ENCODE measurements at regions not wholly inside any gene's neighbourhood (a gene's known extent, or its start where the extent isn't known, plus 50 kb on each side); places are given as distances from the start of the nearest gene placed in this dataset.

- DNase-seq: no peak
Measured at GRCh38 chrX:4206941-4207340, 493.5 kb upstream of the PRKX start.

- DNase-seq: no peak
Measured at GRCh38 chrX:4197971-4198370, 484.5 kb upstream of the PRKX start.

- no peak for DNase-seq
Measured at GRCh38 chrX:4193500-4194155, 480.2 kb upstream of the PRKX start.

DNA sequence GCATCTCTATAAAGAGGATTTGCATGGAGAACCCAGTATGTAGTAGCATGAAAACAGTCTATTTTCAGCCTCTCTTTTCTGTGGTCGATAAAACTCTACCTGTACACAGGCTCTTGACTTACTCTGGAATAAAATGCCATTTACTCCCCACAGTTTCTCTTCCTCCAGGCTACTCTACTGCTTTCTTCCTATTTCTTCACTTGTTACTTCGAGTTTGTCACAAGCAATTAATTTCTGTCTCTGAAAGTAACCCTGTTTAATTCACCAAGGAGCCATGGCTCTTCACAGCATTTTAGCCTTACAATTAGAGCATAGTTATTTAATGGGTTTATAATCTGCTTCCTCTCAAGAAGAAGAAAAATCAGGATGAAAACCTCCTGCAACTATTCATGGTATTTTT, 472.9 kb upstream of the PRKX start:
- DNase-seq: no peak

DNA sequence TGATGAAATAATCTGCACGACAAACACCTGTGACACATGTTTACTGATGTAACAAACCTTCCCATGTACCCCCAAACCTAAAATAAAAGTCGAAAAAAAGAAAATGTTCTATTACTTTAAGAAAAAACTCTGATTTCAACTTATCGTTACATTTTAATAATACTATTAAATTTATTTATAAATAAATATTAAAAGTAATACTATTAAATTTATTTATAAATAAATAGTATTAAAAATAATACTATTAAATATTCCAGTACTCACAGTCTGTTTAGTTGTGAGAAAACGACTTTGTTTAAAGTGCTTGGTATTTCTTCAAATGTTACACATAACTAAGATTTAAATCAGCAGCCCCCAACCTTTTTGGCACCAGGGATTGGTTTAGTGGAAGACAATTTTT, 471.6 kb upstream of the PRKX start:
- DNase-seq: no peak

GRCh38 chrX:4182408-4182806, 469.0 kb upstream of the PRKX start:
- DNase-seq: no peak

- DNase-seq: no peak
Measured at GRCh38 chrX:4181782-4182407, 468.4 kb upstream of the PRKX start.

GRCh38 chrX:4179031-4179430, 465.6 kb upstream of the PRKX start:
- no peak for DNase-seq

- no peak for DNase-seq
Measured at GRCh38 chrX:4175221-4175620, 461.8 kb upstream of the PRKX start.

GRCh38 chrX:4173743-4174142, 460.3 kb upstream of the PRKX start:
- no peak for DNase-seq

GRCh38 chrX:4151798-4152197, 438.3 kb upstream of the PRKX start:
- no peak for DNase-seq

- no peak for DNase-seq
Measured at GRCh38 chrX:4150259-4150658, 436.8 kb upstream of the PRKX start.

DNA sequence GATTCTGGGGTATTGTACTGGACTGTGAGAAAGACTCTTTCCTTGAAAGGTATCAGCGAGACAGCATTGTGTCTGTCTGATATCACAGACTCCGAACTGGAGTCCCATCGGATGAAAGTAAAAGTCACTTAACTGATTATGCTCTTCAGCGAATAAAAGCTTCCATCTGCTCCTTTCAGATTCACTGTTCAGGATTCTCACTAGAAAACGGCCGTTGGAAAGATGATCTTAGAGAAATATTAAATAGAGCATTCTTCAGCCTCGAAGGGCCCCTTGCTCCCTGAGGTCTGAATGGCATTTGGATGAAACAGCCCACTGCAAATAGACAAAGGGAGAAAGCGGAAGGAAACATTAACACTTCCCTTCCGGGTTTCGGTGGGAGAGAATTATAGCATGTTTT, 416.2 kb upstream of the PRKX start:
- no peak for DNase-seq

DNA sequence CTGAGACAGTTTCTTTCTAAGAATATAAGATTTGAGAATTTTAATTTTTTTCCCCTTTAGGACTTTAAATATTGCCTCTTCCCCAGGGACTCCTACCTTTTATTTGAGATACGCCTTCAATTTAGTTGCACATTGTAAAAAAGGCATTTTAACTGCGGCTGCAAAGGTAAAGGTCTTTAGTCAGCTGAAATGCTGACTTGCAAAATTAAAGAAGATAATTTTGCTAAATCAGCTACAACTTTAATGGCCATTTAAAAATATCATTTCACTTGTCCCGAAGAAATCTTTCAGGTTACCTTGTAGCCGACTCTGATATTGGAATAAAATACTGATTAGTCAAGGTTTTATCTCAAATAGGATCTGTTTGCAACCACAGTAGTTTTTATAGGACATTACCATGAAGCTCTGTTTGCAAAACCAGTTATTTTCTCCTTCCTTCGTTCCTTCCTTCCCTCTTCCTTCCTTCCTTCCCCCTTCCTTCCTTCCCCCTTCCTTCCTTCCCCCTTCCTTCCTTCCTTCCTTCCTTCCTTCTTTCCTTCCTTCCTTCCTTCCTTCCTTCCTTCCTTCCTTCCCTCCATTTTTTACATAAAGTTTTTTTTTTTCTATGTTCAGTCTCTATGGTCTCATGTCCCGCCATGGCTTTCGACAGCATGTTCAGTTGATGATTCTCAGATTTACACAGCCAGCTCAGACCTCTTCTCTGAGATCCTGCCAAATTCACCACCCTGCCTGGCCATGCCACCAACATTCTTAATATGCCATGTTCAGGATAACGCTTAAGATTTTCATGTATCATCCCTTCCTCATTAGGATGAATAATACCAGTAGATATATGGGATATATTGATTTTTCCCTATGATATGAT, 405.4 kb upstream of the PRKX start:
- DNase-seq: no peak

DNA sequence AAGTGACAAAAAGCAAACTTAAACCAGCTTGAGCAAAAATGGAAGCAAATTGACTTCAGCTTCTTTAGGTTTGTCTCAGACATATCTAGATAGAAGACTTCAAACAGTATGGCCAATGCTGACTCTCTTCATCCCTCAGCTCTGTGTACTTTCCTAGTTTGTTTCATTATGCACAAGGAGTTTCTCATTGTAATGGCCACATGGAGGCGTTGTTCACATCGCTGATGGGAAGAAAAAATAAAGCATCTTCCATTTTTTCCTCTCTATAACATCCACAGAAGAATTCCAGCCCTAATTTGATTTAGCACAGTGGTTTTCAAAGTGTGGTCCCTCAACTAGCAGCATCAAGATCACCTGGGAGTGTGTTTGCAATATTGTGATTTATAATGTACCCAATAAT, 397.5 kb upstream of the PRKX start:
- no peak for DNase-seq

DNA sequence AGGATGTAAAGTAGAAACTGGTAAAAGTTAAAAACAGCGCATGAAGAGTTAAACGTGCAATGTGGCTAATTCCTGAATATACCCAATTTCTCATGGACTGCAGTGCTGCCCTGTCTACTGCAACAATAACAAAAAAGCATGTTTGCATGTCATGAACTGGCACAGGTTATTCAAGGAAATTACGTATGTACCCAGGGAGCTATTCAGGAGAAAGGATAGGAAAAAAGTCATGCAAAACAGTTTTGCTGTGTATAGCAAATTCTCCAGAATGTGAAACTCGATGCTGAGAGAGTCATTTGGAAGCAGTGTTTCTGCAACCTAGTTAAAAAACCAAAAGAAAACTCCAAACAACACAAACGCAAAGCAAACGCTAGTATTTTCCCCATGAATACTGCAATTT, 381.5 kb upstream of the PRKX start:
- no peak for DNase-seq

DNA sequence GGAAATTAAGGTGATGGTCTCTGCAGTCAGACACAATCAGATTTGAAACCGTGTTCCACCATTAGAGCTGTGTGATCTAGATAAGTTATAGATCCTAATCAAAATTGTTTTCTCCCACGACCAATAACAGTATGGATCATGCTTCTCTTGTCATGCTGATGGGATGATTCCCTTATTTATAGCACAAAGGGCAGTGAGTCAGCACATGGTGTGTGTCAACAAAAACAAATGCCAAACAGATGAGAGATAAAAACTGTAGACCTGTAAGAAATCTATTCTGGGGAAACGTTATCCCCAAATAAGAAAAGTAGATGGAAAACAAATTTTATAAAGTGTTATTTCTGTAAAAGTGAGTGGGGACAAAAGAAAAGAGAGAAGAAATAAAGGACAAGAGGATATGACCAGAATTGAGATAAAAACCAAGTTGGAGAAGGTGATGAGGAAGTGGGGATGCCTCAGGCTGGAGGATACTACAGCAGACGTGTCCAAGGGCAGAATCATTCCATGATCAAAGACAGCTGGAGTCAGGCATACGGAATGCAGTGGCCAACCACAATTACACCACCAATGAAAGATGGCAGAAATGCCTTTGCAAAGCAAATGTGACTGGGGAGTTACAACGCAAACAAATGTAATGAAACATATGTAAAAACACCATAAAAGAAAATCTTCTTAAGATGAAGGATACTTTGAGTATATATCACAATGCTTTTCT, 377.8 kb upstream of the PRKX start:
- no peak for DNase-seq

DNA sequence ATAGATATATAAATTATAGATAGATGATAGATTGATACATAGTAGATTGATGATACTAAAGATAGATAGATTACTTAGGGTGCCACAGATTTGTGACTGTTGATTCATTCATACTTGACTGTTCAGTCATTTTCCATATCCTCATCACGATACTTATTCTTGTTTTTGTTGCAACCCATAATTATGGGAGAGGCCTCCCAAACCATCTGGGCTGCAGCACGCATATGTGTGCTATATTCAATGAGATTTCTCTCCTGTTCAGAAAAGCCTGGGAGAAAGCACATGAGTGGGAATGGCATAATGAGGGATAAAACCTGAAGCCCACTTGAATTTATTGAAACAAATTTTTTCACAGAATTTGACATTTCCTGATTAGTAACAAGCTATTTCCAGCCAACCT, 346.4 kb upstream of the PRKX start:
- DNase-seq: no peak

DNA sequence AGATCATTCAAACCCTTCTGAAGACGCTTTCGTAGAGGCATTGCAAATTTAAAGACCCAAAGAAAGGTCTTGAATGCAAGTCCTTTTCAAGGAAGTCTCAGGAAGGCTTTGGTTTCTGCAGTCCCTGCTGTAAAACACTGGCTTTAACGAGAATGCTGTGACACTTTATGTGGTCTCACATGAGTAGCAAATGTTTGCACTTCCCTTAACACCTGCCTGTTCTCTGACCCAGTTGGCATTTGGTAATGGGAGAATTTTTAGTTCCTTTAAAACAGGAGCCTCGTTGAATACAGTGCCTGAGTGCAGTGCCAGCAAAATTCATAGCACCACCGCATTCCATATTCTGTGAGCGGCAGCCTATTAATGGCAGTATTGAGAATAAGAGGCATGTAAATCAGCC, 330.5 kb upstream of the PRKX start:
- DNase-seq: no peak

DNA sequence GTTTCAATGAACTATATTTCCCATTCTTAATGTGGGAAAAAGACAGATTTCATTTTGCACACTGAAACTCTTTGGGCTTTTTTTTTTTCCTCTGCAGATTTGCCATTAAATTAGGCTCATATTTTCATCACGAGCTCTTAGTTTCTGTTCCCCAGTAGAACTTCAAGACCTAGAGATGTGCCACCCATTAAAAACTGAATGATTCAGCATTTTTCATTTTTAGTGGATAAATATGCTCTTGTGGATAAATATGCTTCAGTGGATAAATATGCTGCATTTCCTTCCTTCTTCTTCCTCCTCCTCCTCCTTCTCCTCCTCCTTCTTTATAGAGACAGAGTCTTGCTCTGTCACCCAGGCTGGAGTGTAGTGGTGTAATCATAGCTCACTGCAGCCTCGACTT, 322.4 kb upstream of the PRKX start:
- no peak for DNase-seq

DNA sequence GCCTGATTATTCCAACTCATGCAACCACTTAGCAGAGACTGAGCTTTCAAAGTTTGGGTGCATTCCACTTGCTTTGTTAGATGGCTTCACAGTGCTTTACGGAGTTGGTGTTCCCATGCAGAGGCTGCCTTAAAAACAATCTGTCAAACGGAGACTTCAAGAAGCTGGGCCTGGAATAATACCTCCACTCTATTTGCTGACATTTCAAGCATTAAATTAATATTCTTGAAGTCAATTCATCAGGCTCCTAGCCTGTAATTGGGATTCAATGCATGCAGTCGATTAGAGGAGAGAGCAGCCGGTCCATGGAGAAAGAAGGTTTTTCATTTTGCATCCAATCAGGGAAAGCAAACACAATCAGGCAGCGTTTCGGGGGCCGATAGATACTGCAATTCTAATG, 314.7 kb upstream of the PRKX start:
- DNase-seq: no peak

- DNase-seq: no peak
Measured at GRCh38 chrX:4005281-4005680, 291.8 kb upstream of the PRKX start.

GRCh38 chrX:4004822-4005221, 291.4 kb upstream of the PRKX start:
- DNase-seq: no peak

GRCh38 chrX:3994315-3994714, 280.9 kb upstream of the PRKX start:
- no peak for DNase-seq

All from NCI-H2171 (cell line).